ENCODE measurements at regions not wholly inside any gene's neighbourhood (a gene's known extent, or its start where the extent isn't known, plus 50 kb on each side); places are given as distances from the start of the nearest gene placed in this dataset.

- no peak for DNase-seq (ENCODE audit: low read depth)
- Histone ChIP-seq H3K27me3 (ENCODE audit: control insufficient read depth, insufficient read depth, low read length) (no peaks in the 10 kb centered on the region), H3K4me3 (ENCODE audit: low read depth, low read length) (no peak overlapping the region), H3K36me3 (ENCODE audit: control insufficient read depth, insufficient read depth, low read length) (no peaks in the 10 kb centered on the region)
- POLR2A ChIA-PET = no interaction called here
- TF ChIP-seq, protein P1, sequence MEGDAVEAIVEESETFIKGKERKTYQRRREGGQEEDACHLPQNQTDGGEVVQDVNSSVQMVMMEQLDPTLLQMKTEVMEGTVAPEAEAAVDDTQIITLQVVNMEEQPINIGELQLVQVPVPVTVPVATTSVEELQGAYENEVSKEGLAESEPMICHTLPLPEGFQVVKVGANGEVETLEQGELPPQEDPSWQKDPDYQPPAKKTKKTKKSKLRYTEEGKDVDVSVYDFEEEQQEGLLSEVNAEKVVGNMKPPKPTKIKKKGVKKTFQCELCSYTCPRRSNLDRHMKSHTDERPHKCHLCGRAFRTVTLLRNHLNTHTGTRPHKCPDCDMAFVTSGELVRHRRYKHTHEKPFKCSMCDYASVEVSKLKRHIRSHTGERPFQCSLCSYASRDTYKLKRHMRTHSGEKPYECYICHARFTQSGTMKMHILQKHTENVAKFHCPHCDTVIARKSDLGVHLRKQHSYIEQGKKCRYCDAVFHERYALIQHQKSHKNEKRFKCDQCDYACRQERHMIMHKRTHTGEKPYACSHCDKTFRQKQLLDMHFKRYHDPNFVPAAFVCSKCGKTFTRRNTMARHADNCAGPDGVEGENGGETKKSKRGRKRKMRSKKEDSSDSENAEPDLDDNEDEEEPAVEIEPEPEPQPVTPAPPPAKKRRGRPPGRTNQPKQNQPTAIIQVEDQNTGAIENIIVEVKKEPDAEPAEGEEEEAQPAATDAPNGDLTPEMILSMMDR (IDR thresholded peaks at IDR 0.05; ENCODE audit: insufficient read depth, low read depth, low read length) = no peak
- CTCF ChIA-PET = interaction anchor here (0.7 kb wide), 1 partner anchor 20 kb away, joined by 3 read pairs; no protein-coding TSS in a partner anchor
These were observed 313.1 kb upstream of the ZNF32 start for GRCh38 chr10:43961523-43962345.

DNA sequence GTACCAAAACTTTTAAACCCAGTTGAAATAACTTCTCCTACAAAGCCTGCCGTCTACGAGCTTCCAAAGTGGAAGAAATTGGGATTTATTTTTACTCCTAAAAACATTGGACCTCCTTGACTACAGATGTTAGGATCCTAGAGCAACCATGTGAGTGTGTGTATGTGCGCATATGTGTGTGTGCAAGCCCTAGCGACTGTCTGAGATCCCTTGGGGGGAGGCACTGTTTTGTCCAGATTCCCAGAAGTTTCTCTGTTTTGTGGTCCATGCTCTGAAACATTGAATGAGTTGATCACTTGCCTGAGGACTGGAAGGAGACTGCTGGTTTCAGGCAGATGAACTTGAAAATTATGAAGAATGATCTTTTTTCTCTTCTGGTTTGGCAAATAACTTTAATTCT is 312.3 kb upstream of the ZNF32 start:
- Histone ChIP-seq H3K36me3 (ENCODE audit: control insufficient read depth, insufficient read depth, low read length) (no peaks in the 10 kb centered on the region), H3K27me3 (ENCODE audit: control insufficient read depth, insufficient read depth, low read length) (no peaks in the 10 kb centered on the region), H3K4me3 (ENCODE audit: low read depth, low read length) (no peak overlapping the region)
- ChIA-PET CTCF (interaction anchor here (0.7 kb wide), 1 partner anchor 19 kb away, joined by 3 read pairs; no protein-coding TSS in a partner anchor), POLR2A (no interaction called here)
- no peak for DNase-seq (ENCODE audit: low read depth)
- TF ChIP-seq, protein P1 (IDR thresholded peaks at IDR 0.05; ENCODE audit: insufficient read depth, low read depth, low read length) = no peak

GRCh38 chr10:43960477-43960876 is 311.8 kb upstream of the ZNF32 start:
- H3K4me3 ChIP-seq (ENCODE audit: low read depth, low read length) = no peak overlapping the region
- ChIA-PET POLR2A (interaction anchor here (0.5 kb wide), 1 partner anchor 9 kb away, joined by 4 read pairs; no protein-coding TSS in a partner anchor), CTCF (no interaction called here)
- TF ChIP-seq, protein P1 (IDR thresholded peaks at IDR 0.05; ENCODE audit: insufficient read depth, low read depth, low read length) = no peak
- DNase-seq (ENCODE audit: low read depth) = no peak
- H3K27me3 ChIP-seq (ENCODE audit: control insufficient read depth, insufficient read depth, low read length) = no peaks in the 10 kb centered on the region
- no peaks in the 10 kb centered on the region for H3K36me3 ChIP-seq (ENCODE audit: control insufficient read depth, insufficient read depth, low read length)

GRCh38 chr10:43960135-43960415 is 311.4 kb upstream of the ZNF32 start:
- Histone ChIP-seq H3K27me3 (ENCODE audit: control insufficient read depth, insufficient read depth, low read length) (no peaks in the 10 kb centered on the region), H3K36me3 (ENCODE audit: control insufficient read depth, insufficient read depth, low read length) (no peaks in the 10 kb centered on the region), H3K4me3 (ENCODE audit: low read depth, low read length) (no peak overlapping the region)
- CTCF ChIA-PET = interaction anchor here (2.0 kb wide), 1 partner anchor 270 kb away, joined by 6 read pairs; no protein-coding TSS in a partner anchor
- POLR2A ChIA-PET = interaction anchor here (0.5 kb wide), 1 partner anchor 9 kb away, joined by 4 read pairs; no protein-coding TSS in a partner anchor
- TF ChIP-seq, protein P1 (IDR thresholded peaks at IDR 0.05; ENCODE audit: insufficient read depth, low read depth, low read length) = no peak
- no peak for DNase-seq (ENCODE audit: low read depth)

GRCh38 chr10:43959364-43960134 is 310.9 kb upstream of the ZNF32 start:
- no peaks in the 10 kb centered on the region for H3K36me3 ChIP-seq (ENCODE audit: control insufficient read depth, insufficient read depth, low read length)
- no peak overlapping the region for H3K4me3 ChIP-seq (ENCODE audit: low read depth, low read length)
- CTCF ChIA-PET = interaction anchor here (2.0 kb wide), 1 partner anchor 269 kb away, joined by 6 read pairs; no protein-coding TSS in a partner anchor
- TF ChIP-seq, protein P1 (IDR thresholded peaks at IDR 0.05; ENCODE audit: insufficient read depth, low read depth, low read length) = no peak
- DNase-seq (ENCODE audit: low read depth) = no peak
- POLR2A ChIA-PET = interaction anchor here (0.5 kb wide), 1 partner anchor 8 kb away, joined by 4 read pairs; no protein-coding TSS in a partner anchor
- H3K27me3 ChIP-seq (ENCODE audit: control insufficient read depth, insufficient read depth, low read length) = no peaks in the 10 kb centered on the region
